H1 (cell line): ENCODE measurements at regions not wholly inside any gene's neighbourhood (a gene's known extent, or its start where the extent isn't known, plus 50 kb on each side); places are given as distances from the start of the nearest gene placed in this dataset.

Source experiments
- CTCF ChIA-PET: fragments of 300-600 bp; sonication (Branson Sonifier 250); formaldehyde crosslinking; loops from one replicate; lab custom pipeline; 2021; ENCODE audit not compliant: partially characterized antibody; lab: Charles Lee
- POLR2A ChIA-PET: fragments of 300-600 bp; sonication (Branson Sonifier 250); formaldehyde crosslinking; loops from one replicate; lab custom pipeline; 2021; ENCODE audit warnings: inconsistent platforms; ENCODE audit not compliant: partially characterized antibody; lab: Charles Lee
- DNase-seq, 2 experiments: peaks; one replicate each; pipeline versions ENCODE4 v3.0.0 to v3.0.0-alpha.2; 2010 to 2022; ENCODE audit warnings: low spot score in 2 of 2, low read depth in 1 of 2, mixed read lengths in 1 of 2
- FAIRE-seq: peaks from 2 replicates; lab custom pipeline; 2011; peaks lifted over from hg19 to GRCh38; lab: Jason Lieb, UNC
- H2AFZ ChIP-seq: 2 replicates; pipeline ENCODE4 v1.8.1; 2012; ENCODE audit warnings: low read length, inconsistent platforms
- H2AK5ac ChIP-seq: 2 replicates; pipeline ENCODE4 v1.6.1; 2013; ENCODE audit warnings: low read depth, low read length
- H2BK120ac ChIP-seq: replicated peaks from 2 replicates; pipeline ENCODE3; 2013; ENCODE audit warnings: low read depth, low read length, inconsistent platforms
- H2BK12ac ChIP-seq: 2 replicates; pipeline ENCODE4 v1.6.1; 2013; ENCODE audit warnings: low read depth, low read length
- H2BK15ac ChIP-seq: 2 replicates; pipeline ENCODE4 v1.6.1; 2013; ENCODE audit warnings: low read length
- H2BK20ac ChIP-seq: 2 replicates; pipeline ENCODE4 v1.6.1; 2013; ENCODE audit warnings: low read length
- H2BK5ac ChIP-seq: 2 replicates; pipeline ENCODE4 v1.6.1; 2013; ENCODE audit warnings: low read depth, low read length
- H3K14ac ChIP-seq: 2 replicates; pipeline ENCODE4 v1.6.1; 2013; ENCODE audit warnings: inconsistent platforms; ENCODE audit not compliant: insufficient read length
- H3K18ac ChIP-seq: 2 replicates; pipeline ENCODE4 v1.6.1; 2013; ENCODE audit warnings: low read length; ENCODE audit errors: extremely low read depth
- H3K23ac ChIP-seq: 2 replicates; pipeline ENCODE4 v1.6.1; 2013; ENCODE audit warnings: inconsistent platforms; ENCODE audit not compliant: insufficient read length
- H3K23me2 ChIP-seq: 2 replicates; pipeline ENCODE4 v1.6.1; 2013; ENCODE audit warnings: low read depth, low read length
- H3K27ac ChIP-seq: 2 replicates; pipeline ENCODE4 v1.6.1; 2011; ENCODE audit warnings: low read depth, low read length, inconsistent platforms
- H3K27me3 ChIP-seq, 4 experiments: replicated peaks in 1 of 4; 1 replicate in 1 of 4; 2 replicates in 3 of 4; pipeline versions ENCODE4 v1.6.1 to v1.8.1; 2011 to 2013; ENCODE audit warnings: low read length in 3 of 4, mild to moderate bottlenecking in 3 of 4, inconsistent platforms in 2 of 4, mixed read lengths in 2 of 4, moderate library complexity in 1 of 4; ENCODE audit not compliant: control insufficient read depth in 3 of 4, insufficient read depth in 3 of 4; ENCODE audit errors: extremely low read depth in 1 of 4
- H3K36me3 ChIP-seq, 4 experiments: 2 replicates each; pipeline versions ENCODE4 v1.6.1 to v1.8.1; 2011 to 2013; ENCODE audit warnings: mild to moderate bottlenecking in 4 of 4, low read length in 3 of 4, moderate library complexity in 2 of 4, control low read depth in 1 of 4, inconsistent platforms in 1 of 4; ENCODE audit not compliant: insufficient read depth in 4 of 4, control insufficient read depth in 2 of 4
- H3K4ac ChIP-seq: replicated peaks from 2 replicates; pipeline ENCODE3; 2013; ENCODE audit warnings: low read length, low read depth, mixed read lengths, inconsistent platforms; ENCODE audit not compliant: insufficient read length
- H3K4me1 ChIP-seq, 4 experiments: replicated peaks in 1 of 4; 1 replicate in 1 of 4; 2 replicates in 3 of 4; pipeline versions ENCODE4 v1.6.1 to v1.8.1; 2011 to 2013; ENCODE audit warnings: low read length in 3 of 4, inconsistent platforms in 2 of 4, mixed read lengths in 1 of 4; ENCODE audit not compliant: insufficient read depth in 4 of 4, control insufficient read depth in 3 of 4
- H3K4me2 ChIP-seq, 2 experiments: 2 replicates each; pipeline versions ENCODE4 v1.6.1 to v1.8.1; 2011 to 2013; ENCODE audit warnings: low read depth in 2 of 2, low read length in 2 of 2, control low read depth in 1 of 2, inconsistent platforms in 1 of 2, mild to moderate bottlenecking in 1 of 2; ENCODE audit not compliant: insufficient read depth in 1 of 2
- H3K4me3 ChIP-seq, 4 experiments: fragments of 200-600, 300-600 bp in 1 of 4; sonication (generic), shearing (Covaris generic), sonication (Bioruptor Twin) in 1 of 4; 2 replicates each; pipeline versions ENCODE4 v1.5.1 to v1.8.1; 2011 to 2016; ENCODE audit warnings: low read length in 4 of 4, low read depth in 3 of 4, control low read depth in 2 of 4, inconsistent platforms in 2 of 4, mild to moderate bottlenecking in 2 of 4, mixed read lengths in 1 of 4, moderate library complexity in 1 of 4; ENCODE audit not compliant: insufficient read depth in 2 of 4; ENCODE audit errors: extremely low read depth in 1 of 4
- H3K56ac ChIP-seq: replicated peaks from 2 replicates; pipeline ENCODE3; 2013; ENCODE audit warnings: low read depth, mild to moderate bottlenecking, mixed read lengths, low read length, inconsistent platforms; ENCODE audit not compliant: insufficient read length
- H3K79me1 ChIP-seq: 2 replicates; pipeline ENCODE4 v1.6.1; 2013; ENCODE audit warnings: low read depth, low read length, control low read depth
- H3K79me2 ChIP-seq, 2 experiments: 2 replicates each; pipeline versions ENCODE4 v1.6.1 to v1.8.1; 2012 to 2013; ENCODE audit warnings: low read length in 2 of 2, mild to moderate bottlenecking in 2 of 2, inconsistent platforms in 1 of 2; ENCODE audit not compliant: insufficient read depth in 2 of 2, control insufficient read depth in 1 of 2
- H3K9ac ChIP-seq, 4 experiments: replicated peaks in 1 of 4; 1 replicate in 1 of 4; 2 replicates in 3 of 4; pipeline versions ENCODE4 v1.6.1 to v1.8.1; 2011 to 2013; ENCODE audit warnings: low read depth in 3 of 4, low read length in 3 of 4, control low read depth in 2 of 4, mild to moderate bottlenecking in 2 of 4, moderate library complexity in 2 of 4, inconsistent platforms in 1 of 4; ENCODE audit errors: extremely low read depth in 1 of 4
- H3K9me3 ChIP-seq, 2 experiments: 2 replicates each; pipeline versions ENCODE4 v1.6.1 to v1.8.1; 2012 to 2013; ENCODE audit warnings: mild to moderate bottlenecking in 2 of 2, moderate library complexity in 2 of 2, control low read depth in 1 of 2, inconsistent platforms in 1 of 2, low read depth in 1 of 2, low read length in 1 of 2, mixed read lengths in 1 of 2; ENCODE audit not compliant: insufficient read depth in 2 of 2
- H4K20me1 ChIP-seq, 2 experiments: replicated peaks in 1 of 2; 2 replicates each; pipeline versions ENCODE3 to v1.8.1; 2011 to 2013; ENCODE audit warnings: inconsistent platforms in 2 of 2, low read length in 2 of 2, mild to moderate bottlenecking in 1 of 2; ENCODE audit not compliant: insufficient read depth in 2 of 2, control insufficient read depth in 1 of 2
- H4K5ac ChIP-seq: 2 replicates; pipeline ENCODE4 v1.6.1; 2013; ENCODE audit warnings: low read length, low read depth, mixed read lengths, inconsistent platforms; ENCODE audit not compliant: insufficient read length
- H4K8ac ChIP-seq: 2 replicates; pipeline ENCODE4 v1.8.0; 2013; ENCODE audit warnings: mild to moderate bottlenecking, moderate library complexity, low read length, inconsistent platforms; ENCODE audit not compliant: insufficient read depth; ENCODE audit errors: extremely low read depth
- H4K91ac ChIP-seq: replicated peaks from 2 replicates; pipeline ENCODE3; 2013; ENCODE audit warnings: low read length, mixed read lengths, inconsistent platforms; ENCODE audit not compliant: insufficient read length
- BACH1 ChIP-seq: IDR thresholded peaks from 2 replicates; pipeline ENCODE4 v1.6.1; 2012; ENCODE audit warnings: low read length, improper control_type of control experiment
- CEBPB ChIP-seq: IDR thresholded peaks from 2 replicates; pipeline ENCODE4 v1.6.1; 2012; ENCODE audit warnings: low read depth, low read length
- CHD1 ChIP-seq: IDR thresholded peaks from 2 replicates; pipeline ENCODE4 v1.6.1; 2012; ENCODE audit warnings: low read depth, low read length, improper control_type of control experiment
- CHD2 ChIP-seq: IDR thresholded peaks from 2 replicates; pipeline ENCODE4 v1.6.1; 2012; ENCODE audit warnings: low read length, improper control_type of control experiment
- FOSL1 ChIP-seq: IDR thresholded peaks from 2 replicates; pipeline ENCODE4 v1.6.1; 2011; ENCODE audit warnings: mild to moderate bottlenecking, low read depth, low read length, moderate library complexity; ENCODE audit not compliant: insufficient read depth
- GTF2F1 ChIP-seq: IDR thresholded peaks from 2 replicates; pipeline ENCODE4 v1.6.1; 2012; ENCODE audit warnings: low read depth, low read length, improper control_type of control experiment, borderline replicate concordance
- JUND ChIP-seq: IDR thresholded peaks from 2 replicates; pipeline ENCODE4 v1.6.1; 2011; ENCODE audit warnings: mild to moderate bottlenecking, improper control_type of control experiment, low read length
- MAX ChIP-seq: IDR thresholded peaks from 2 replicates; pipeline ENCODE4 v1.6.1; 2012; ENCODE audit warnings: inconsistent platforms
- NANOG ChIP-seq: IDR thresholded peaks from 2 replicates; pipeline ENCODE4 v1.6.1; 2011; ENCODE audit warnings: low read length, low read depth, mild to moderate bottlenecking, inconsistent platforms; ENCODE audit not compliant: insufficient read depth, poor library complexity, severe bottlenecking
- PHF8 ChIP-seq: fragments of 200-600 bp; sonication (generic); conservative IDR thresholded peaks from 2 replicates; pipeline ENCODE4 v1.7.1; 2012; ENCODE audit warnings: low read depth, mild to moderate bottlenecking, inconsistent platforms, low read length, moderate library complexity
- POLR2AphosphoS5 ChIP-seq: IDR thresholded peaks from 2 replicates; pipeline ENCODE4 v1.6.1; 2011; ENCODE audit warnings: low read depth, low read length
- SP4 ChIP-seq: IDR thresholded peaks from 2 replicates; pipeline ENCODE4 v1.6.1; 2012; ENCODE audit warnings: low read length, inconsistent platforms
- TAF1 ChIP-seq: IDR thresholded peaks from 2 replicates; pipeline ENCODE4 v1.6.1; 2011; ENCODE audit warnings: mild to moderate bottlenecking, low read depth, low read length

DNA sequence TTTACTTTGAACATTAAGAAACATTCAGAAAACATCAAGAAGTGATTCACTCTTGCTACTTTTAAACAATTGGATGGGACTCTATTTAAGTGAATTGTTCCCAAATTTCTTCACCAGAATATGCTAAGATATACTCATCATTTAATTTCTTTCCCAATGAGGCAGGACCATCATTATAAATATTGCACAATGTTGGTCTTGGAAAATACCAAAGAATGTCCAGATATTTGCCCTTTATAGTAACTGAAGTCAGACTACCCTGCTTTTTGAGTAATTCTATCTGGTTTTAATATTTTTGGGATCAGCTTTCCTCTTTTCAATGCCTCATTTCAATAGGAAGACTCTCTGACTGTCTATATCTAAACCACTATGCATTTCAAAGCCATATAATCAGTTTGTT, 129.4 kb upstream of the TENM3 start:
- H2AK5ac ChIP-seq, result no peak overlapping the region
- H4K91ac ChIP-seq, result no peak overlapping the region
- no peak overlapping the region for H2BK120ac ChIP-seq
- no peak for DNase-seq
- no peak overlapping the region for H3K27ac ChIP-seq
- no peak overlapping the region for H3K4ac ChIP-seq
- no peak overlapping the region for H3K9ac ChIP-seq
- H3K36me3 ChIP-seq, result no peaks in the 10 kb centered on the region
- no peak overlapping the region for H3K56ac ChIP-seq
- H3K4me2 ChIP-seq, result no peak overlapping the region
- no peak overlapping the region for H2AFZ ChIP-seq
- no peak overlapping the region for H4K5ac ChIP-seq
- no peak overlapping the region for H2BK5ac ChIP-seq
- no peak overlapping the region for H3K4me3 ChIP-seq
- H4K20me1 ChIP-seq, result no peaks in the 10 kb centered on the region
- H3K79me1 ChIP-seq, result no peaks in the 10 kb centered on the region
- H3K23ac ChIP-seq, result no peak overlapping the region
- TF ChIP-seq NANOG (no peak), CHD1 (no peak), MAX (no peak), CEBPB (no peak), PHF8 (no peak), GTF2F1 (no peak), POLR2AphosphoS5 (no peak), TAF1 (no peak), FOSL1 (no peak), JUND (no peak), BACH1 (no peak), CHD2 (no peak), SP4 (no peak)
- H3K79me2 ChIP-seq, result no peaks in the 10 kb centered on the region
- no peaks in the 10 kb centered on the region for H3K23me2 ChIP-seq
- H3K4me1 ChIP-seq, result no peaks in the 10 kb centered on the region
- no peak for FAIRE-seq
- no peak overlapping the region for H2BK12ac ChIP-seq
- no peak overlapping the region for H3K14ac ChIP-seq
- CTCF ChIA-PET, result no interaction called here
- no peak overlapping the region for H3K18ac ChIP-seq
- H2BK15ac ChIP-seq, result no peak overlapping the region
- no peak overlapping the region for H4K8ac ChIP-seq
- H2BK20ac ChIP-seq, result no peak overlapping the region
- no peaks in the 10 kb centered on the region for H3K27me3 ChIP-seq
- POLR2A ChIA-PET, result no interaction called here
- H3K9me3 ChIP-seq, result peaks cover under 1% of the 10 kb centered on the region in 2 experiments; a peak in 2 of 4 replicates
